H1 (cell line): ENCODE measurements at regions not wholly inside any gene's neighbourhood (a gene's known extent, or its start where the extent isn't known, plus 50 kb on each side); places are given as distances from the start of the nearest gene placed in this dataset.

Source experiments
- CTCF ChIA-PET: fragments of 300-600 bp; sonication (Branson Sonifier 250); formaldehyde crosslinking; loops from one replicate; lab custom pipeline; 2021; ENCODE audit not compliant: partially characterized antibody; lab: Charles Lee
- POLR2A ChIA-PET: fragments of 300-600 bp; sonication (Branson Sonifier 250); formaldehyde crosslinking; loops from one replicate; lab custom pipeline; 2021; ENCODE audit warnings: inconsistent platforms; ENCODE audit not compliant: partially characterized antibody; lab: Charles Lee
- DNase-seq, 2 experiments: peaks; one replicate each; pipeline versions ENCODE4 v3.0.0 to v3.0.0-alpha.2; 2010 to 2022; ENCODE audit warnings: low spot score in 2 of 2, low read depth in 1 of 2, mixed read lengths in 1 of 2
- FAIRE-seq: peaks from 2 replicates; lab custom pipeline; 2011; peaks lifted over from hg19 to GRCh38; lab: Jason Lieb, UNC
- H2AFZ ChIP-seq: 2 replicates; pipeline ENCODE4 v1.8.1; 2012; ENCODE audit warnings: low read length, inconsistent platforms
- H2AK5ac ChIP-seq: 2 replicates; pipeline ENCODE4 v1.6.1; 2013; ENCODE audit warnings: low read depth, low read length
- H2BK120ac ChIP-seq: replicated peaks from 2 replicates; pipeline ENCODE3; 2013; ENCODE audit warnings: low read depth, low read length, inconsistent platforms
- H2BK12ac ChIP-seq: 2 replicates; pipeline ENCODE4 v1.6.1; 2013; ENCODE audit warnings: low read depth, low read length
- H2BK15ac ChIP-seq: 2 replicates; pipeline ENCODE4 v1.6.1; 2013; ENCODE audit warnings: low read length
- H2BK20ac ChIP-seq: 2 replicates; pipeline ENCODE4 v1.6.1; 2013; ENCODE audit warnings: low read length
- H2BK5ac ChIP-seq: 2 replicates; pipeline ENCODE4 v1.6.1; 2013; ENCODE audit warnings: low read depth, low read length
- H3K14ac ChIP-seq: 2 replicates; pipeline ENCODE4 v1.6.1; 2013; ENCODE audit warnings: inconsistent platforms; ENCODE audit not compliant: insufficient read length
- H3K18ac ChIP-seq: 2 replicates; pipeline ENCODE4 v1.6.1; 2013; ENCODE audit warnings: low read length; ENCODE audit errors: extremely low read depth
- H3K23ac ChIP-seq: 2 replicates; pipeline ENCODE4 v1.6.1; 2013; ENCODE audit warnings: inconsistent platforms; ENCODE audit not compliant: insufficient read length
- H3K23me2 ChIP-seq: 2 replicates; pipeline ENCODE4 v1.6.1; 2013; ENCODE audit warnings: low read depth, low read length
- H3K27ac ChIP-seq: 2 replicates; pipeline ENCODE4 v1.6.1; 2011; ENCODE audit warnings: low read depth, low read length, inconsistent platforms
- H3K27me3 ChIP-seq, 4 experiments: replicated peaks in 1 of 4; 1 replicate in 1 of 4; 2 replicates in 3 of 4; pipeline versions ENCODE4 v1.6.1 to v1.8.1; 2011 to 2013; ENCODE audit warnings: low read length in 3 of 4, mild to moderate bottlenecking in 3 of 4, inconsistent platforms in 2 of 4, mixed read lengths in 2 of 4, moderate library complexity in 1 of 4; ENCODE audit not compliant: control insufficient read depth in 3 of 4, insufficient read depth in 3 of 4; ENCODE audit errors: extremely low read depth in 1 of 4
- H3K36me3 ChIP-seq, 4 experiments: 2 replicates each; pipeline versions ENCODE4 v1.6.1 to v1.8.1; 2011 to 2013; ENCODE audit warnings: mild to moderate bottlenecking in 4 of 4, low read length in 3 of 4, moderate library complexity in 2 of 4, control low read depth in 1 of 4, inconsistent platforms in 1 of 4; ENCODE audit not compliant: insufficient read depth in 4 of 4, control insufficient read depth in 2 of 4
- H3K4ac ChIP-seq: replicated peaks from 2 replicates; pipeline ENCODE3; 2013; ENCODE audit warnings: low read length, low read depth, mixed read lengths, inconsistent platforms; ENCODE audit not compliant: insufficient read length
- H3K4me1 ChIP-seq, 4 experiments: replicated peaks in 1 of 4; 1 replicate in 1 of 4; 2 replicates in 3 of 4; pipeline versions ENCODE4 v1.6.1 to v1.8.1; 2011 to 2013; ENCODE audit warnings: low read length in 3 of 4, inconsistent platforms in 2 of 4, mixed read lengths in 1 of 4; ENCODE audit not compliant: insufficient read depth in 4 of 4, control insufficient read depth in 3 of 4
- H3K4me2 ChIP-seq, 2 experiments: 2 replicates each; pipeline versions ENCODE4 v1.6.1 to v1.8.1; 2011 to 2013; ENCODE audit warnings: low read depth in 2 of 2, low read length in 2 of 2, control low read depth in 1 of 2, inconsistent platforms in 1 of 2, mild to moderate bottlenecking in 1 of 2; ENCODE audit not compliant: insufficient read depth in 1 of 2
- H3K4me3 ChIP-seq, 4 experiments: fragments of 200-600, 300-600 bp in 1 of 4; sonication (generic), shearing (Covaris generic), sonication (Bioruptor Twin) in 1 of 4; 2 replicates each; pipeline versions ENCODE4 v1.5.1 to v1.8.1; 2011 to 2016; ENCODE audit warnings: low read length in 4 of 4, low read depth in 3 of 4, control low read depth in 2 of 4, inconsistent platforms in 2 of 4, mild to moderate bottlenecking in 2 of 4, mixed read lengths in 1 of 4, moderate library complexity in 1 of 4; ENCODE audit not compliant: insufficient read depth in 2 of 4; ENCODE audit errors: extremely low read depth in 1 of 4
- H3K56ac ChIP-seq: replicated peaks from 2 replicates; pipeline ENCODE3; 2013; ENCODE audit warnings: low read depth, mild to moderate bottlenecking, mixed read lengths, low read length, inconsistent platforms; ENCODE audit not compliant: insufficient read length
- H3K79me1 ChIP-seq: 2 replicates; pipeline ENCODE4 v1.6.1; 2013; ENCODE audit warnings: low read depth, low read length, control low read depth
- H3K79me2 ChIP-seq, 2 experiments: 2 replicates each; pipeline versions ENCODE4 v1.6.1 to v1.8.1; 2012 to 2013; ENCODE audit warnings: low read length in 2 of 2, mild to moderate bottlenecking in 2 of 2, inconsistent platforms in 1 of 2; ENCODE audit not compliant: insufficient read depth in 2 of 2, control insufficient read depth in 1 of 2
- H3K9ac ChIP-seq, 4 experiments: replicated peaks in 1 of 4; 1 replicate in 1 of 4; 2 replicates in 3 of 4; pipeline versions ENCODE4 v1.6.1 to v1.8.1; 2011 to 2013; ENCODE audit warnings: low read depth in 3 of 4, low read length in 3 of 4, control low read depth in 2 of 4, mild to moderate bottlenecking in 2 of 4, moderate library complexity in 2 of 4, inconsistent platforms in 1 of 4; ENCODE audit errors: extremely low read depth in 1 of 4
- H3K9me3 ChIP-seq, 2 experiments: 2 replicates each; pipeline versions ENCODE4 v1.6.1 to v1.8.1; 2012 to 2013; ENCODE audit warnings: mild to moderate bottlenecking in 2 of 2, moderate library complexity in 2 of 2, control low read depth in 1 of 2, inconsistent platforms in 1 of 2, low read depth in 1 of 2, low read length in 1 of 2, mixed read lengths in 1 of 2; ENCODE audit not compliant: insufficient read depth in 2 of 2
- H4K20me1 ChIP-seq, 2 experiments: replicated peaks in 1 of 2; 2 replicates each; pipeline versions ENCODE3 to v1.8.1; 2011 to 2013; ENCODE audit warnings: inconsistent platforms in 2 of 2, low read length in 2 of 2, mild to moderate bottlenecking in 1 of 2; ENCODE audit not compliant: insufficient read depth in 2 of 2, control insufficient read depth in 1 of 2
- H4K5ac ChIP-seq: 2 replicates; pipeline ENCODE4 v1.6.1; 2013; ENCODE audit warnings: low read length, low read depth, mixed read lengths, inconsistent platforms; ENCODE audit not compliant: insufficient read length
- H4K8ac ChIP-seq: 2 replicates; pipeline ENCODE4 v1.8.0; 2013; ENCODE audit warnings: mild to moderate bottlenecking, moderate library complexity, low read length, inconsistent platforms; ENCODE audit not compliant: insufficient read depth; ENCODE audit errors: extremely low read depth
- H4K91ac ChIP-seq: replicated peaks from 2 replicates; pipeline ENCODE3; 2013; ENCODE audit warnings: low read length, mixed read lengths, inconsistent platforms; ENCODE audit not compliant: insufficient read length
- CEBPB ChIP-seq: IDR thresholded peaks from 2 replicates; pipeline ENCODE4 v1.6.1; 2012; ENCODE audit warnings: low read depth, low read length
- PHF8 ChIP-seq: fragments of 200-600 bp; sonication (generic); conservative IDR thresholded peaks from 2 replicates; pipeline ENCODE4 v1.7.1; 2012; ENCODE audit warnings: low read depth, mild to moderate bottlenecking, inconsistent platforms, low read length, moderate library complexity
- SP2 ChIP-seq: IDR thresholded peaks from 2 replicates; pipeline ENCODE4 v1.6.1; 2012; ENCODE audit warnings: mild to moderate bottlenecking, low read length, inconsistent platforms
- WGBS, 2 experiments: shearing (Covaris generic) in 1 of 2; methylation state at CpG; one replicate each; pipeline versions ENCODE4 v1.1.6 to v1.1.7; 2013 to 2015; ENCODE audit warnings: low lambda C conversion rate in 2 of 2, mixed read lengths in 2 of 2, inconsistent platforms in 1 of 2, low coverage in 1 of 2, missing lambda C conversion rate in 1 of 2; ENCODE audit not compliant: insufficient replicate concordance in 2 of 2, insufficient coverage in 1 of 2, insufficient read length in 1 of 2; ENCODE audit errors: extremely low coverage in 1 of 2, missing lambda C conversion rate in 1 of 2; 5-methylcytosine and 5-hydroxymethylcytosine counted together

DNA sequence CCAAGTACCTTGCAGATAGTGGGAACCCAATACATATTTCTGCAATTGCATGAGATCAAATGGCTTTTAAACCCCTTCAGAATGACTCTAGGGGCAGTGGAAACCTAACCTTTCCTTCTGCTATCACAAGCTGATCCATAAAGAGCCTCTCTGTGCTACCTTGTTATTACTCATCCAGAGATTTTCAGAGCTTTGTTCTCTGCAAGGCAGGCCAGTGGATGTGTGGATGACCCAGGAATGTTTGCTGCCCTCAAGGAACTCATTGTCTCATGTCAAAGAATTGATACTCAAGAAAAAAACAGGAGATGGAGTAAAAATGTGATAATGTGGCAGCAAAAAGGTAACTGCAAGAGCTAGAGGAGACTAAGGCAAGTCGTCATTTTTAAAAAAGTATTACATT lies 164.1 kb downstream of the HMHB1 start:
- H2BK15ac ChIP-seq, result no peak overlapping the region
- no peak overlapping the region for H3K4me3 ChIP-seq
- H4K20me1 ChIP-seq, result no peaks in the 10 kb centered on the region
- no peak overlapping the region for H2BK5ac ChIP-seq
- no peak overlapping the region for H3K4me2 ChIP-seq
- H3K9me3 ChIP-seq, result no peaks in the 10 kb centered on the region
- no peak overlapping the region for H2BK120ac ChIP-seq
- H3K27me3 ChIP-seq, result no peaks in the 10 kb centered on the region
- no peak for FAIRE-seq
- H3K27ac ChIP-seq, result no peak overlapping the region
- H3K36me3 ChIP-seq, result no peaks in the 10 kb centered on the region
- TF ChIP-seq SP2, result no peak
- no peak for TF ChIP-seq CEBPB
- TF ChIP-seq PHF8, result no peak
- H2AFZ ChIP-seq, result no peak overlapping the region
- no peak overlapping the region for H2BK12ac ChIP-seq
- no peak for DNase-seq
- no peak overlapping the region for H4K91ac ChIP-seq
- no peak overlapping the region for H4K5ac ChIP-seq
- peaks cover 0 to 2% (median 0%) of the 10 kb centered on the region in 4 experiments; a peak in 1 of 7 replicates for H3K4me1 ChIP-seq
- POLR2A ChIA-PET, result no interaction called here
- H3K79me2 ChIP-seq, result no peaks in the 10 kb centered on the region
- no peak overlapping the region for H3K9ac ChIP-seq
- no peak overlapping the region for H3K18ac ChIP-seq
- H2BK20ac ChIP-seq, result no peak overlapping the region
- no peaks in the 10 kb centered on the region for H3K79me1 ChIP-seq
- no peak overlapping the region for H3K23ac ChIP-seq
- no peak overlapping the region for H2AK5ac ChIP-seq
- H3K14ac ChIP-seq, result no peak overlapping the region
- H3K4ac ChIP-seq, result no peak overlapping the region
- H4K8ac ChIP-seq, result no peak overlapping the region
- 81% methylated on average over 1 of the region's 1 CpG; no CpG with 5 or more reads in 1 of the 2 experiments for WGBS, 2 experiments
- CTCF ChIA-PET, result interaction anchor here (1.5 kb wide), 2 partner anchors 20 to 166 kb away, joined by 4 to 8 read pairs; no protein-coding TSS in a partner anchor
- peaks cover 2% of the 10 kb centered on the region; the same call in 1 of the 2 replicates for H3K23me2 ChIP-seq
- H3K56ac ChIP-seq, result no peak overlapping the region
